IMR-90 (cell line): ENCODE measurements at regions not wholly inside any gene's neighbourhood (a gene's known extent, or its start where the extent isn't known, plus 50 kb on each side); places are given as distances from the start of the nearest gene placed in this dataset.
"Not testable (repeated sequence)": the region's sequence is repeated elsewhere in the genome, so short reads cannot be mapped to it uniquely, and the experiment has no call there.

Experiments used
- ATAC-seq: fragments of 200-7000 bp; cut with Tn5 transposase; 2 replicates; pipeline ENCODE4 v1.9.1; 2020; ENCODE audit warnings: low read depth, mild to moderate bottlenecking, moderate library complexity
- BruUV-seq: library from RNA; stranded (reverse); fragments of 400-500 nt; replicated peaks from 2 replicates; lab custom pipeline; 2021; lab: Mats Ljungman, UMichigan
- CTCF ChIA-PET: fragments of 300-600 bp; formaldehyde crosslinking; extraction: SDS; loops from one replicate; lab custom pipeline; 2021; ENCODE audit warnings: antibody characterized with exemption; lab: Yijun Ruan, JAX
- POLR2A ChIA-PET: fragments of 300-600 bp; sonication (Branson Sonifier 250); formaldehyde crosslinking; loops from one replicate; lab custom pipeline; 2022; ENCODE audit warnings: antibody characterized with exemption; ENCODE audit not compliant: unreplicated experiment; lab: Charles Lee
- DNase-seq: peaks from one replicate; pipeline ENCODE4 v3.0.0; 2013
- H2AFZ ChIP-seq: replicated peaks from 2 replicates; pipeline ENCODE3; 2013; ENCODE audit warnings: low read length, mild to moderate bottlenecking; ENCODE audit not compliant: poor library complexity
- H2AK5ac ChIP-seq: 2 replicates; pipeline ENCODE4 v1.6.1; 2013; ENCODE audit warnings: low read depth, low read length, inconsistent platforms
- H2AK9ac ChIP-seq: replicated peaks from 2 replicates; pipeline ENCODE3; 2013; ENCODE audit warnings: mild to moderate bottlenecking, low read depth, low read length, moderate library complexity; ENCODE audit not compliant: poor library complexity
- H2BK120ac ChIP-seq: 2 replicates; pipeline ENCODE4 v1.6.1; 2013; ENCODE audit warnings: low read depth, low read length, inconsistent platforms
- H2BK15ac ChIP-seq: 3 replicates; pipeline ENCODE4 v1.6.1; 2013; ENCODE audit warnings: low read depth, low read length, inconsistent platforms
- H2BK20ac ChIP-seq: 2 replicates; pipeline ENCODE4 v1.6.1; 2013; ENCODE audit warnings: low read depth, mild to moderate bottlenecking, inconsistent platforms, low read length, moderate library complexity
- H2BK5ac ChIP-seq: 2 replicates; pipeline ENCODE4 v1.6.1; 2013; ENCODE audit warnings: mild to moderate bottlenecking, low read depth, low read length, inconsistent platforms; ENCODE audit not compliant: poor library complexity, severe bottlenecking
- H3K14ac ChIP-seq: replicated peaks from 2 replicates; pipeline ENCODE4 v1.6.1; 2013; ENCODE audit warnings: low read depth, low read length, inconsistent platforms
- H3K18ac ChIP-seq: 2 replicates; pipeline ENCODE4 v1.6.1; 2013; ENCODE audit warnings: low read depth, low read length, control low read depth
- H3K23ac ChIP-seq: 2 replicates; pipeline ENCODE4 v1.6.1; 2013; ENCODE audit warnings: low read depth, low read length, inconsistent platforms
- H3K27ac ChIP-seq: 2 replicates; pipeline ENCODE4 v1.5.1; 2013; ENCODE audit warnings: mild to moderate bottlenecking, control low read depth, low read length; ENCODE audit not compliant: insufficient read depth
- H3K27me3 ChIP-seq: 2 replicates; pipeline ENCODE4 v1.6.1; 2013; ENCODE audit warnings: low read length; ENCODE audit not compliant: control insufficient read depth, insufficient read depth
- H3K36me3 ChIP-seq: 2 replicates; pipeline ENCODE4 v1.6.1; 2013; ENCODE audit warnings: low read length, mixed read lengths; ENCODE audit not compliant: control insufficient read depth, insufficient read depth
- H3K4ac ChIP-seq: 2 replicates; pipeline ENCODE4 v1.6.1; 2013; ENCODE audit warnings: low read depth, low read length, inconsistent platforms
- H3K4me1 ChIP-seq: 2 replicates; pipeline ENCODE4 v1.6.1; 2013; ENCODE audit warnings: low read length, mixed read lengths; ENCODE audit not compliant: control insufficient read depth, insufficient read depth
- H3K4me2 ChIP-seq: 2 replicates; pipeline ENCODE4 v1.6.1; 2013; ENCODE audit warnings: low read depth, mild to moderate bottlenecking, control low read depth, low read length, moderate library complexity
- H3K4me3 ChIP-seq: 2 replicates; pipeline ENCODE4 v1.5.1; 2013; ENCODE audit warnings: low read depth, mild to moderate bottlenecking, control low read depth, low read length, moderate library complexity; ENCODE audit not compliant: insufficient read depth
- H3K56ac ChIP-seq: 2 replicates; pipeline ENCODE4 v1.6.1; 2013; ENCODE audit warnings: low read length, inconsistent platforms; ENCODE audit not compliant: insufficient read depth; ENCODE audit errors: extremely low read depth
- H3K79me1 ChIP-seq, 2 experiments: 2 replicates each; pipeline ENCODE4 v1.6.1; 2013; ENCODE audit warnings: low read length in 2 of 2, inconsistent platforms in 1 of 2, low read depth in 1 of 2
- H3K9ac ChIP-seq: 2 replicates; pipeline ENCODE4 v1.6.1; 2013; ENCODE audit warnings: low read depth, low read length, control low read depth
- H3K9me1 ChIP-seq: 2 replicates; pipeline ENCODE4 v1.6.1; 2013; ENCODE audit warnings: low read length, inconsistent platforms; ENCODE audit not compliant: insufficient read depth
- H3K9me3 ChIP-seq: 2 replicates; pipeline ENCODE4 v1.6.1; 2013; ENCODE audit warnings: low read length; ENCODE audit not compliant: control insufficient read depth, insufficient read depth
- H4K20me1 ChIP-seq: 2 replicates; pipeline ENCODE4 v1.6.1; 2013; ENCODE audit warnings: low read length, inconsistent platforms; ENCODE audit not compliant: insufficient read depth
- H4K5ac ChIP-seq: 2 replicates; pipeline ENCODE4 v1.6.1; 2013; ENCODE audit warnings: mild to moderate bottlenecking, low read depth, low read length, control low read depth
- H4K8ac ChIP-seq, 2 experiments: 2 replicates each; pipeline ENCODE4 v1.6.1; 2013; ENCODE audit warnings: low read depth in 2 of 2, low read length in 2 of 2, control low read depth in 1 of 2, inconsistent platforms in 1 of 2
- H4K91ac ChIP-seq: 2 replicates; pipeline ENCODE4 v1.6.1; 2013; ENCODE audit warnings: low read depth, low read length, inconsistent platforms; ENCODE audit not compliant: insufficient read depth
- WGBS, 2 experiments: methylation state at CpG; one replicate each; pipeline versions ENCODE4 v1.1.5 to v1.1.7; 2013; ENCODE audit warnings: missing lambda C conversion rate in 2 of 2; ENCODE audit not compliant: insufficient read length in 1 of 2; ENCODE audit errors: extremely low coverage in 2 of 2; 5-methylcytosine and 5-hydroxymethylcytosine counted together
- dilution Hi-C: fragments of 300-500 bp; cut with HindIII; formaldehyde crosslinking; loops from one replicate; pipeline ENCODE4 v1.14.3; 2018; ENCODE audit warnings: low sequenced_read_pairs; ENCODE audit not compliant: unreplicated experiment
- in situ Hi-C: fragments of 300-500 bp; cut with MboI; formaldehyde crosslinking; loops from 3 replicates; pipeline ENCODE4 v1.14.3; 2019; ENCODE audit warnings: low sequenced_read_pairs, inconsistent platforms, mixed read lengths
- intact Hi-C: fragments of 100-400 bp; cut with micrococcal nuclease; formaldehyde crosslinking; loops from 2 replicates; pipeline ENCODE4 v1.10.0; 2022

DNA sequence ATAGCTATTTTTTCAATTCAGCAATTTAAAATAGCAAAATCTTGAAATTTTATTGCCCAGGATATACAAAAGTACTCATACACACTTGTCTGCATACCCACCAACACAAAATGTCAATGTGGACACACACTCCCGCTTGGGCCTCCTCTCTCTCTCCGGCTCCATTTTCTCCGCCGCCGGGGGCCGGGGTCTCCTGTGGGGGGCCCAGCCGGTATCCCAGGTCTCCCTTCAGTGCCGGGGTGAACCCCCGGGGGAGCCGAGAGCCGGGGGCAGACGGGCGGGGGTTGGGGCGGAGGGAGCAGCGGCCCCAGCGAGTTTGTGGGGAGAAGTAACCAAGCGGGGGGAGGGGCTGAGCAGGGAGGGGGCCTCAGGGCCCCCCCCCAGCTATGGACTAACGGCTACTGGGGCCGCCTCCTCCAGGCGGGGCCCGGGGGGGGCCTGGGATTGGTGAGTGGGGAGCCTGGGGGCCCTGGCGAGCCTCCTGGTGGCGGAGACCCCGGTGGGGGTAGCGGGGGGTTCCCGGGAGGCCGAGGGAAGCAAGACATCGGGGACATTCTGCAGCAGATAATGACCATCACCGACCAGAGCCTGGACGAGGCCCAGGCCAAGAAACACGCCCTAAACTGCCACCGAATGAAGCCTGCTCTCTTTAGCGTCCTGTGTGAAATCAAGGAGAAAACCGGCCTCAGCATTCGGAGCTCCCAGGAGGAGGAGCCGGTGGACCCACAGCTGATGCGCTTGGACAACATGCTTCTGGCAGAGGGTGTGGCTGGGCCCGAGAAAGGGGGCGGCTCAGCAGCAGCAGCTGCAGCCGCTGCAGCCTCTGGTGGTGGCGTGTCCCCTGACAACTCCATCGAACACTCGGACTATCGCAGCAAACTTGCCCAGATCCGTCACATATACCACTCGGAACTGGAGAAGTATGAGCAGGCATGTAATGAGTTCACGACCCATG, 56.6 kb downstream of the CHST2 start:
- H3K27me3 ChIP-seq, POLR2A ChIA-PET, H2BK5ac ChIP-seq, H4K8ac ChIP-seq, H3K4ac ChIP-seq, H3K14ac ChIP-seq, intact Hi-C loops, H3K9ac ChIP-seq, BruUV-seq, H3K9me3 ChIP-seq, H4K5ac ChIP-seq, H2BK120ac ChIP-seq, H3K4me2 ChIP-seq, H2AFZ ChIP-seq, H3K4me3 ChIP-seq, H3K79me1 ChIP-seq, H4K91ac ChIP-seq, H3K18ac ChIP-seq, H3K9me1 ChIP-seq, H2AK5ac ChIP-seq, H3K56ac ChIP-seq, dilution Hi-C loops, H3K4me1 ChIP-seq, in situ Hi-C loops, H3K23ac ChIP-seq, DNase-seq, H2BK20ac ChIP-seq, H4K20me1 ChIP-seq, H2AK9ac ChIP-seq, H3K36me3 ChIP-seq, CTCF ChIA-PET, H2BK15ac ChIP-seq, H3K27ac ChIP-seq: not testable (repeated sequence)
- peak; percentile 63; the same call in 1 of the 2 replicates for ATAC-seq
- 91% methylated on average over 7 of the region's 47 CpGs; no CpG with 5 or more reads in 1 of the 2 experiments for WGBS, 2 experiments

DNA sequence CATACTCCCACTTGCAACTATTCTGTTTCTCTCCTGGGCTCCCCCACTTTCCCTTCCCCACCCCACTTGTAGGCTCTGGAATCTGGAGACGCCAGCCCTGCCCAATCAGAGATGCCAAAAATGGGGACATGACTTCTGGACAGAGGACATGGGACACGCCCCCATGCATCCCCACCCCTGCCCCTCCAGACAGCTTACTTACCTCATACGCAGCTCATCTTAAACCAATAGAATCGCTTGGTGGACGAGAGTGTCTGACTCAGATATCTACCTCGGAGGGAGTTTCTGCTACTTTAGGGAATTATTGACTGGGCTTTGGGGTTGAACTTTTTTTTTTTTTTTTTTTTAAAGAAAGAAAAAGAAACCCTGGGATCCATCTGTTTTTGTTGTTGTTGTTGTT, 58.4 kb downstream of the CHST2 start:
- H2BK5ac ChIP-seq, H3K27me3 ChIP-seq, H3K4me1 ChIP-seq, H3K4me2 ChIP-seq, H2BK120ac ChIP-seq, H3K23ac ChIP-seq, intact Hi-C loops, H2AK5ac ChIP-seq, H3K4me3 ChIP-seq, H4K20me1 ChIP-seq, H3K14ac ChIP-seq, H2AFZ ChIP-seq, H2AK9ac ChIP-seq, H3K56ac ChIP-seq, H3K79me1 ChIP-seq, ATAC-seq, BruUV-seq, in situ Hi-C loops, H3K18ac ChIP-seq, dilution Hi-C loops, H3K27ac ChIP-seq, H4K8ac ChIP-seq, H3K9me3 ChIP-seq, H4K5ac ChIP-seq, H2BK15ac ChIP-seq, H3K36me3 ChIP-seq, H3K9me1 ChIP-seq, H3K4ac ChIP-seq, H2BK20ac ChIP-seq, H3K9ac ChIP-seq, DNase-seq, H4K91ac ChIP-seq: not testable (repeated sequence)
- WGBS, 2 experiments: no CpG with 5 or more reads among the region's 6 CpGs
- CTCF ChIA-PET: interaction anchor here (0.7 kb wide), 1 partner anchor 106 kb away, joined by 4 read pairs; no protein-coding TSS in a partner anchor
- POLR2A ChIA-PET: interaction anchor here (0.6 kb wide), 1 partner anchor 14 kb away, joined by 4 read pairs; no protein-coding TSS in a partner anchor
